C4-2B (cell line): ENCODE measurements at regions not wholly inside any gene's neighbourhood (a gene's known extent, or its start where the extent isn't known, plus 50 kb on each side); places are given as distances from the start of the nearest gene placed in this dataset.
"Not testable (repeated sequence)": the region's sequence is repeated elsewhere in the genome, so short reads cannot be mapped to it uniquely, and the experiment has no call there.

Experiments used
- H3K27ac ChIP-seq: fragments of 450-650 bp; 2 replicates; pipeline ENCODE4 v1.5.1; 2017
- CTCF ChIP-seq: fragments of 450-650 bp; conservative IDR thresholded peaks from 2 replicates; pipeline ENCODE4 v1.5.1; 2017; ENCODE audit warnings: mild to moderate bottlenecking
- ZFX ChIP-seq: fragments of 450-650 bp; IDR thresholded peaks from 2 replicates; pipeline ENCODE4 v1.6.1; 2017

- not testable (repeated sequence) for H3K27ac ChIP-seq
These were observed 157.7 kb downstream of the GIPC2 start for GRCh38 chr1:78203410-78203982.

GRCh38 chr1:78210175-78210574 lies 164.4 kb downstream of the GIPC2 start:
- TF ChIP-seq ZFX = no peak
- no peak for TF ChIP-seq CTCF
- no peak overlapping the region for H3K27ac ChIP-seq

GRCh38 chr1:78211483-78212092 lies 165.8 kb downstream of the GIPC2 start:
- H3K27ac ChIP-seq = no peak overlapping the region
- TF ChIP-seq CTCF (no peak), ZFX (no peak)

GRCh38 chr1:78214334-78214733 lies 168.6 kb downstream of the GIPC2 start:
- no peak for TF ChIP-seq ZFX
- TF ChIP-seq CTCF = no peak
- H3K27ac ChIP-seq = no peak overlapping the region

GRCh38 chr1:78222225-78222959 lies 176.6 kb downstream of the GIPC2 start:
- H3K27ac ChIP-seq = peak overlapping the region; percentile 74; the same call in 1 of the 2 replicates
- TF ChIP-seq ZFX (no peak), CTCF (no peak)

GRCh38 chr1:78222960-78223358 lies 177.2 kb downstream of the GIPC2 start:
- TF ChIP-seq ZFX (no peak), CTCF (no peak)
- H3K27ac ChIP-seq = peak overlapping the region; percentile 71; the same call in 1 of the 2 replicates

- peak overlapping the region; percentile 71; the same call in 1 of the 2 replicates for H3K27ac ChIP-seq
- TF ChIP-seq ZFX (no peak), CTCF (no peak)
These were observed 177.8 kb downstream of the GIPC2 start for GRCh38 chr1:78223417-78224215.
